ELF-1 (cell line): ENCODE measurements at regions not wholly inside any gene's neighbourhood (a gene's known extent, or its start where the extent isn't known, plus 50 kb on each side); places are given as distances from the start of the nearest gene placed in this dataset.
"Not testable (repeated sequence)": the region's sequence is repeated elsewhere in the genome, so short reads cannot be mapped to it uniquely, and the experiment has no call there.

Source experiments
- DNase-seq: peaks from one replicate; pipeline ENCODE4 v3.0.0-alpha.2; 2016; ENCODE audit warnings: low read depth, low spot score

GRCh38 chr4:62544428-62544827, 1344.3 kb downstream of the ADGRL3 start:
- DNase-seq, result no peak

GRCh38 chr4:62543002-62543401, 1342.9 kb downstream of the ADGRL3 start:
- no peak for DNase-seq

- no peak for DNase-seq
Measured at GRCh38 chr4:62533573-62533972, 1333.4 kb downstream of the ADGRL3 start.

GRCh38 chr4:62531731-62532130, 1331.6 kb downstream of the ADGRL3 start:
- DNase-seq, result peak; percentile 38

- DNase-seq, result peak; percentile 16
Measured at GRCh38 chr4:62531264-62531663, 1331.1 kb downstream of the ADGRL3 start.

GRCh38 chr4:62528874-62529273, 1328.7 kb downstream of the ADGRL3 start:
- DNase-seq, result no peak

GRCh38 chr4:62526671-62527070, 1326.5 kb downstream of the ADGRL3 start:
- no peak for DNase-seq

GRCh38 chr4:62523256-62523655, 1323.1 kb downstream of the ADGRL3 start:
- no peak for DNase-seq

- DNase-seq, result no peak
Measured at GRCh38 chr4:62522273-62522672, 1322.1 kb downstream of the ADGRL3 start.

GRCh38 chr4:62517716-62518115, 1317.6 kb downstream of the ADGRL3 start:
- DNase-seq, result no peak

- DNase-seq, result no peak
Measured at GRCh38 chr4:62513306-62513705, 1313.2 kb downstream of the ADGRL3 start.

GRCh38 chr4:62512271-62512670, 1312.1 kb downstream of the ADGRL3 start:
- DNase-seq, result peak; percentile 74

- no peak for DNase-seq
Measured at GRCh38 chr4:62510228-62510627, 1310.1 kb downstream of the ADGRL3 start.

- DNase-seq, result no peak
Measured at GRCh38 chr4:62500296-62500695, 1300.2 kb downstream of the ADGRL3 start.

GRCh38 chr4:62495032-62495431, 1294.9 kb downstream of the ADGRL3 start:
- DNase-seq, result no peak

- not testable (repeated sequence) for DNase-seq
Measured at GRCh38 chr4:62491756-62492155, 1291.6 kb downstream of the ADGRL3 start.

GRCh38 chr4:62490635-62491034, 1290.5 kb downstream of the ADGRL3 start:
- no peak for DNase-seq

GRCh38 chr4:62487016-62487415, 1286.9 kb downstream of the ADGRL3 start:
- DNase-seq, result no peak

- no peak for DNase-seq
Measured at GRCh38 chr4:62484357-62484756, 1284.2 kb downstream of the ADGRL3 start.

GRCh38 chr4:62482355-62482754, 1282.2 kb downstream of the ADGRL3 start:
- DNase-seq, result peak; percentile 1

- no peak for DNase-seq
Measured at GRCh38 chr4:62475596-62475995, 1275.5 kb downstream of the ADGRL3 start.

GRCh38 chr4:62474802-62475201, 1274.7 kb downstream of the ADGRL3 start:
- no peak for DNase-seq

GRCh38 chr4:62471021-62471420, 1270.9 kb downstream of the ADGRL3 start:
- DNase-seq, result no peak

GRCh38 chr4:62470421-62470983, 1270.4 kb downstream of the ADGRL3 start:
- no peak for DNase-seq
